HG03280 (cell line): ENCODE measurements at regions not wholly inside any gene's neighbourhood (a gene's known extent, or its start where the extent isn't known, plus 50 kb on each side); places are given as distances from the start of the nearest gene placed in this dataset.

Experiments used
- ATAC-seq: cut with Tn5 transposase; IDR thresholded peaks from one replicate; pipeline ENCODE4 v1.9.1; 2021; ENCODE audit warnings: mild to moderate bottlenecking, moderate library complexity; ENCODE audit not compliant: unreplicated experiment

- ATAC-seq: no peak
Observed at GRCh38 chr14:34138175-34138574, 187.3 kb upstream of the EGLN3 start.

- no peak for ATAC-seq
Observed at GRCh38 chr14:34137001-34137745, 186.3 kb upstream of the EGLN3 start.

- no peak for ATAC-seq
Observed at GRCh38 chr14:34135492-34135891, 184.6 kb upstream of the EGLN3 start.

GRCh38 chr14:34134484-34134883 is 183.6 kb upstream of the EGLN3 start:
- no peak for ATAC-seq

GRCh38 chr14:34129927-34130552 is 179.2 kb upstream of the EGLN3 start:
- no peak for ATAC-seq

- ATAC-seq: no peak
Observed at GRCh38 chr14:34128665-34129064, 177.8 kb upstream of the EGLN3 start.

- ATAC-seq: no peak
Observed at GRCh38 chr14:34126586-34126985, 175.7 kb upstream of the EGLN3 start.

- ATAC-seq: no peak
Observed at GRCh38 chr14:34124585-34124984, 173.7 kb upstream of the EGLN3 start.

- ATAC-seq: no peak
Observed at GRCh38 chr14:34122650-34123049, 171.8 kb upstream of the EGLN3 start.

GRCh38 chr14:34122081-34122480 is 171.2 kb upstream of the EGLN3 start:
- no peak for ATAC-seq

- no peak for ATAC-seq
Observed at GRCh38 chr14:34120185-34120977, 169.5 kb upstream of the EGLN3 start.

- ATAC-seq: no peak
Observed at GRCh38 chr14:34119107-34119858, 168.4 kb upstream of the EGLN3 start.

- no peak for ATAC-seq
Observed at GRCh38 chr14:34113991-34114390, 163.1 kb upstream of the EGLN3 start.

GRCh38 chr14:34113005-34113511 is 162.2 kb upstream of the EGLN3 start:
- ATAC-seq: no peak

GRCh38 chr14:34111953-34112352 is 161.1 kb upstream of the EGLN3 start:
- no peak for ATAC-seq

- no peak for ATAC-seq
Observed at GRCh38 chr14:34111505-34111904, 160.6 kb upstream of the EGLN3 start.

- no peak for ATAC-seq
Observed at GRCh38 chr14:34110531-34110930, 159.7 kb upstream of the EGLN3 start.

- no peak for ATAC-seq
Observed at GRCh38 chr14:34107441-34107840, 156.6 kb upstream of the EGLN3 start.

GRCh38 chr14:34106310-34106709 is 155.4 kb upstream of the EGLN3 start:
- ATAC-seq: no peak

- no peak for ATAC-seq
Observed at GRCh38 chr14:34104489-34105397, 153.9 kb upstream of the EGLN3 start.
